ENCODE measurements at regions not wholly inside any gene's neighbourhood (a gene's known extent, or its start where the extent isn't known, plus 50 kb on each side); places are given as distances from the start of the nearest gene placed in this dataset.

- TF ChIP-seq CTCF (conservative IDR thresholded peaks at IDR 0.05; ENCODE audit: low read depth, low read length) (no peak), EZH2phosphoT487 (IDR thresholded peaks at IDR 0.05; ENCODE audit: borderline replicate concordance, low read length) (no peak), EZH2 (IDR thresholded peaks at IDR 0.05; ENCODE audit: low read length, unreplicated experiment) (no peak)
These were observed 865.1 kb downstream of the EFNB2 start for GRCh38 chr13:105670179-105670990.
